ENCODE measurements at regions not wholly inside any gene's neighbourhood (a gene's known extent, or its start where the extent isn't known, plus 50 kb on each side); places are given as distances from the start of the nearest gene placed in this dataset.
"Not testable (repeated sequence)": the region's sequence is repeated elsewhere in the genome, so short reads cannot be mapped to it uniquely, and the experiment has no call there.

- H3K4me1 ChIP-seq (ENCODE audit: control insufficient read depth, insufficient read depth, low read length), result no peaks in the 10 kb centered on the region
- H3K56ac ChIP-seq (ENCODE audit: extremely low read depth, insufficient read depth, low read length), result no peak overlapping the region
- H2BK5ac ChIP-seq (ENCODE audit: low read depth, low read length, poor library complexity, severe bottlenecking), result peak overlapping the region; percentile 54
- in situ Hi-C loops (cut with MboI; ENCODE audit: low sequenced_read_pairs), result no loop called here
- no peak overlapping the region for H3K18ac ChIP-seq (ENCODE audit: low read depth, low read length)
- H3K9me1 ChIP-seq (ENCODE audit: insufficient read depth, low read length), result no peaks in the 10 kb centered on the region
- no peak overlapping the region for H3K27ac ChIP-seq (ENCODE audit: insufficient read depth, low read length)
- H4K8ac ChIP-seq (ENCODE audit: low read depth in 2 of 2, low read length in 2 of 2), result no peak overlapping the region
- intact Hi-C loops (cut with micrococcal nuclease), result no loop called here
- H2AFZ ChIP-seq (replicated peaks; ENCODE audit: low read length, poor library complexity), result no peak overlapping the region
- H2BK20ac ChIP-seq (ENCODE audit: low read depth, low read length), result no peak overlapping the region
- BruUV-seq (replicated peaks), result no TSS peak
- H4K20me1 ChIP-seq (ENCODE audit: insufficient read depth, low read length), result no peaks in the 10 kb centered on the region
- H4K91ac ChIP-seq (ENCODE audit: insufficient read depth, low read depth, low read length), result no peak overlapping the region
- no peak overlapping the region for H3K23ac ChIP-seq (ENCODE audit: low read depth, low read length)
- H3K9me3 ChIP-seq (ENCODE audit: control insufficient read depth, insufficient read depth, low read length), result peaks cover 26% of the 10 kb centered on the region
- H3K4ac ChIP-seq (ENCODE audit: low read depth, low read length), result no peak overlapping the region
- no peaks in the 10 kb centered on the region for H3K36me3 ChIP-seq (ENCODE audit: control insufficient read depth, insufficient read depth, low read length)
- no peak for DNase-seq
- no peak overlapping the region for H2BK120ac ChIP-seq (ENCODE audit: low read depth, low read length)
- H3K14ac ChIP-seq (replicated peaks; ENCODE audit: low read depth, low read length), result no peak overlapping the region
- no peak overlapping the region for H2AK5ac ChIP-seq (ENCODE audit: low read depth, low read length)
- dilution Hi-C loops (cut with HindIII; ENCODE audit: low sequenced_read_pairs, unreplicated experiment), result no loop called here
- no peak overlapping the region for H3K4me3 ChIP-seq (ENCODE audit: insufficient read depth, low read depth, low read length)
- ChIA-PET CTCF (no interaction called here), POLR2A (ENCODE audit: unreplicated experiment) (no interaction called here)
- H2AK9ac ChIP-seq (replicated peaks; ENCODE audit: low read depth, low read length, poor library complexity), result no peak overlapping the region
- 28 to 100% methylated on average over 1 to 3 of the region's 3 CpGs for WGBS, 2 experiments (ENCODE audit: extremely low coverage in 2 of 2, insufficient read length in 1 of 2)
- no peak overlapping the region for H4K5ac ChIP-seq (ENCODE audit: low read depth, low read length)
- H2BK15ac ChIP-seq (ENCODE audit: low read depth, low read length), result no peak overlapping the region
- H3K79me1 ChIP-seq (ENCODE audit: low read depth in 1 of 2, low read length in 2 of 2), result no peaks in the 10 kb centered on the region
- H3K9ac ChIP-seq (ENCODE audit: low read depth, low read length), result no peak overlapping the region
- H3K27me3 ChIP-seq (ENCODE audit: control insufficient read depth, insufficient read depth, low read length), result no peaks in the 10 kb centered on the region
- no peak overlapping the region for H3K4me2 ChIP-seq (ENCODE audit: low read depth, low read length)
- no peak for ATAC-seq (ENCODE audit: low read depth)
- TF ChIP-seq NFE2L2 (IDR thresholded peaks at IDR 0.05; ENCODE audit: low read depth, low read length) (no peak), RAD21 (IDR thresholded peaks at IDR 0.05; ENCODE audit: low read length) (no peak), USF2 (IDR thresholded peaks at IDR 0.05; ENCODE audit: low read depth, low read length) (no peak), MXI1 (IDR thresholded peaks at IDR 0.05; ENCODE audit: borderline replicate concordance, low read depth, low read length) (no peak)
Measured at GRCh38 chr12:131199221-131199620, 245.5 kb downstream of the ADGRD1 start.

DNA sequence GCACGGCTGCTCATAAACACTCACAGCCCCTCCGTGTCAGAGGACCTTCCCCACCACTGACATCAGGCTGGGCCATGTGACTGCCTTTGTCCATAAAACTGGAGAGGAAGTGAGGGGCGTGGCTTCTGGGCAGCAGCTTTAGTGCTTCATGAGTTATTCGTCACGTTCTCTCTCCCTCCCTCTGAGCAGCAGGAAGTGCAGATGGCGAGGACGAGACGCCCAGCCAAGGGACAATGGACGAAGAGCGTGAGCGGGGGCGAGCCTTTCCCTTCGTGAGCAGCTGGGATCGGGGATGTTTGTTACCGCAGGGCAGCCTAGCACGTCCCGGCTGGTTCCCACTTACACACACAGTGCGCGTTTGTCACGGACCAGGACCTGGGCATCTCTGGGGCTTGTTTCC is 248.2 kb downstream of the ADGRD1 start:
- H3K56ac ChIP-seq (ENCODE audit: extremely low read depth, insufficient read depth, low read length); H3K4ac ChIP-seq (ENCODE audit: low read depth, low read length); H2BK15ac ChIP-seq (ENCODE audit: low read depth, low read length); H2AK5ac ChIP-seq (ENCODE audit: low read depth, low read length); H2BK120ac ChIP-seq (ENCODE audit: low read depth, low read length); H3K27ac ChIP-seq (ENCODE audit: insufficient read depth, low read length); in situ Hi-C loops (cut with MboI; ENCODE audit: low sequenced_read_pairs); H4K20me1 ChIP-seq (ENCODE audit: insufficient read depth, low read length); H4K91ac ChIP-seq (ENCODE audit: insufficient read depth, low read depth, low read length); ATAC-seq (ENCODE audit: low read depth); H3K79me1 ChIP-seq (ENCODE audit: low read depth in 1 of 2, low read length in 2 of 2); H3K4me3 ChIP-seq (ENCODE audit: insufficient read depth, low read depth, low read length); H2AFZ ChIP-seq (replicated peaks; ENCODE audit: low read length, poor library complexity); H3K27me3 ChIP-seq (ENCODE audit: control insufficient read depth, insufficient read depth, low read length); H3K14ac ChIP-seq (replicated peaks; ENCODE audit: low read depth, low read length); H2AK9ac ChIP-seq (replicated peaks; ENCODE audit: low read depth, low read length, poor library complexity); H3K18ac ChIP-seq (ENCODE audit: low read depth, low read length); dilution Hi-C loops (cut with HindIII; ENCODE audit: low sequenced_read_pairs, unreplicated experiment); POLR2A ChIA-PET (ENCODE audit: unreplicated experiment); DNase-seq; H3K4me1 ChIP-seq (ENCODE audit: control insufficient read depth, insufficient read depth, low read length); H3K9ac ChIP-seq (ENCODE audit: low read depth, low read length); H2BK5ac ChIP-seq (ENCODE audit: low read depth, low read length, poor library complexity, severe bottlenecking); BruUV-seq (replicated peaks); H2BK20ac ChIP-seq (ENCODE audit: low read depth, low read length); H3K9me1 ChIP-seq (ENCODE audit: insufficient read depth, low read length); CTCF ChIA-PET; intact Hi-C loops (cut with micrococcal nuclease); H3K4me2 ChIP-seq (ENCODE audit: low read depth, low read length); H3K23ac ChIP-seq (ENCODE audit: low read depth, low read length); H4K5ac ChIP-seq (ENCODE audit: low read depth, low read length); H3K36me3 ChIP-seq (ENCODE audit: control insufficient read depth, insufficient read depth, low read length); H4K8ac ChIP-seq (ENCODE audit: low read depth in 2 of 2, low read length in 2 of 2): not testable (repeated sequence)
- WGBS, 2 experiments (ENCODE audit: extremely low coverage in 2 of 2, insufficient read length in 1 of 2), result no CpG with 5 or more reads among the region's 20 CpGs
- H3K9me3 ChIP-seq (ENCODE audit: control insufficient read depth, insufficient read depth, low read length), result peaks cover 27% of the 10 kb centered on the region

Measured in IMR-90 (cell line).